HG03139 (cell line): ENCODE measurements at regions not wholly inside any gene's neighbourhood (a gene's known extent, or its start where the extent isn't known, plus 50 kb on each side); places are given as distances from the start of the nearest gene placed in this dataset.

Experiments
- ATAC-seq: cut with Tn5 transposase; IDR thresholded peaks from one replicate; pipeline ENCODE4 v1.9.1; 2021; ENCODE audit not compliant: unreplicated experiment

- ATAC-seq, result no peak
Measured at GRCh38 chr7:47007471-47007870, 574.4 kb downstream of the TNS3 start.

- no peak for ATAC-seq
Measured at GRCh38 chr7:47000561-47000960, 581.4 kb downstream of the TNS3 start.

GRCh38 chr7:46999866-47000265 is 582.0 kb downstream of the TNS3 start:
- ATAC-seq, result no peak

- no peak for ATAC-seq
Measured at GRCh38 chr7:46996972-46997371, 584.9 kb downstream of the TNS3 start.

GRCh38 chr7:46993396-46993795 is 588.5 kb downstream of the TNS3 start:
- ATAC-seq, result no peak

DNA sequence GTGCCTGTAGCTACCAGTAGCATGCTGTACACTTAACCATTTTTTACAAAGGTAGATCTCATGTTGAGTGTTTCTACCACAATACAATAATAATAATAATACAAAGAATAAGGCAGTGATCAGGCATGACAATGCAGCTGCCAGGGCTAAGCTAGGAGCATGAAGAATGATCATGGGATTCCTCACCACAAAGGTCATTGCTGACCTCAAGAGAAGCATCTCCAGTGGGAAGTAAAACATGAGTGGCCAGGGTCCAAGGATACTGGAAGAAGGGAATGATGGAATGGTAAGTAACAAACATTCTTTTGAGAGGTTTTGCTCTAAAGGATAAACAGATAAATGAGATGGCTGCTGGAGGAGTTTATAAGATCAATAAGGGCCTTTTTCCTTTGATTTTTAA is 591.1 kb downstream of the TNS3 start:
- ATAC-seq, result no peak

DNA sequence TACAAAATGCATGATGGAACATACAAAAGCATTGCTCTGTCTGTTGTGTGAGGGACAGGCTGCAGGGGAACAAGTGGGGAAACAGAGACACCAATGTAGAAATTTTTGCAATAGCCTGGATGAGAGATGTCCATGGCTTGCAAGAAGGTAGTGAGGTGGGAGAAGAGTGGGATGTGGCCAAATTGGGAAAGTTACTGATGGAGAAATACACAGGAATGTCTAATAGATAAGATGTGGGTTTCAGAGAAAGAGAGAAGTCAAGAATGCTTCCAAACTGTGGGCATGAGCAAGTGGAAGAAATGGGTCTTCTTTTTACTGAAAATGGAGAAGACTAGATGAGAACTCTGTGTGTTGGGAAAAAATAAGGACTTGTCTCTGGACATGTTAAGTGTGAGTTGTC is 592.7 kb downstream of the TNS3 start:
- no peak for ATAC-seq

- no peak for ATAC-seq
Measured at GRCh38 chr7:46982928-46983327, 599.0 kb downstream of the TNS3 start.

DNA sequence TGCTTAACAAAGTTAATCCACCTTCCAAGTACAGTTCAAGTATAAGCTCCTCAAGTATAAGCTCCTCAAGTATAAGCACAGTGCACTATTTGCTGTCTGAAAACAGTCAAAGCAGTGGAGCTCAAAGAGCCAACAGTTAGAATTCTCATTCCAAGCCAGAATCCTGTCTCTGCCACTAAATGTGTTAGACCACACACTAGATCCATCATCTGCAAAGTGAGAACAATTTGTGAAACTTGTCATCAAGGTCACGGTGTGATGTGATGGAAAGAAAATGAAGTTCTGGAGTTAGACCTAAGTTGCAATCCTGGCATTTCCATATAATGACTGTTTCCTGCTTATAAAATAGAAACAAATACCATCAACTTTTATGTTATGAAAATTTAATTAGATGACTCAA is 602.5 kb downstream of the TNS3 start:
- no peak for ATAC-seq

DNA sequence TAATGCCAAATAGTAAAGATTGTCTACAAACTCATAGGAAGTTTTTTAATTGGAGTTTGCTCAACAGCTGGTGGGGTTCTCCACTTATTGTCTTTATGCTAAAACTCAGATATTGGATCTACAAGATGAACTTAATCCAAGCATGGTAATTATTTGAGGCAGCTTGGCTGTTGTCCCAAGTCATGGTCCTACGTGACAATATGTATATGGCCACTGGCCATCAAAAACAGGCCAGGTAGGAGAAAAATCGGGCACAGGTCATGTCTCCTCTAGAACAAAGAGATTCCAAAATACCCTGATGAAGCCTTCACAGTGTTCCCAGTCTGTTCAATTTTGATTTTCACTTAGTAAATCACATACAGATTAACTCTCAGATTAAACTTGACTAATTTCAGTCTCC is 606.4 kb downstream of the TNS3 start:
- ATAC-seq, result no peak

- no peak for ATAC-seq
Measured at GRCh38 chr7:46972205-46972604, 609.7 kb downstream of the TNS3 start.

GRCh38 chr7:46970476-46970875 is 611.4 kb downstream of the TNS3 start:
- ATAC-seq, result no peak

DNA sequence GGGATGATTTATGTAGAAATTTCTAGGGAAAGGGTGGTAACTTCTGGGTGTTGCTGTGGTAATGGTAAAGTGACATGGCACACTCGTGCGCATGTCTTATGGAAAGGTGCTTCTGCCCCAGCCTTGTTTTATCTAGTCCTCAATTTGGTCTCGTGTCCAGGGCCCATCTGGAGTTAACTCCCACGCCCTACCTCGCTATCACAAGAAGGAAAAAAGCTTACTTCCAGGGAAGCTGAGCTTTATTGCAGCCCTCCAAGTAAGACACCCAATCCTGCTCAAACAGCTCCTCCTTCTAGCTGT is 611.8 kb downstream of the TNS3 start:
- no peak for ATAC-seq

DNA sequence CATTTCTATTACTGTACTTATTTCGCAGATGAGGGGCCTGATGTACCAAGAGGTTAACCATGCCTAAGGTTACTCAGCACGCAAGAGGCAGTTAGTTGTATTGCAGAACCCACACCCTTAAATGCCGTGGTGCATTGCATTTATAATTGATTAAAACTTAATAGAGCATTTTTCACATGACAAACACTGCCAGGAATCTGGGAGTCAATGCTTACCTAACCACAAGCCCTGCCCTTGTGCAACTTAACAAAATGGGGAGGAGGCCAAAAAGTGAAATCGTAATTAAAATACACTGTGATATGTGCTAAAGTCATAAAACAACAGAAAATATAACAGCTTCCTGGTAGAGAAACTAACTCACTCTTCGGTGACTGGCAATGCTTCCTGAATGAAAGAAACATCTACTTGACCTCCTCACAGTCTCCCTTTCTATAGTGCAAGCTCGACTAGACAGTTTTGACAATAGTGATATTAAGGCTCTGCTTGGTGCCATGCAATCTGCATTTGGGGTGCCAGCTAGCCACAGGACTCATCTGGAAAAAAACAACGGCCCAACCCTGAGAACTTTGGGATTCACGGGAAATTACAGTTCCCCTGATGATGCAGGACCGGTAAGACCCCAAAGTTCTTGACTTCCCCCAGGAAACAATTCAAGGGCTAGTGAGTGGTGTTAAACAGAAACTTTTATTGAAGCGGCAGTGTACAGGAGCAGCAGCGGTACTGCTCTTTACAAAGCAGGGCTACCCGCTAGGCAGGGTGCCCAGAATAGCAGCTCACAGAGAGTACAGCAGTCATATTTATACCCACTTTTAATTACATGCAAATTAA is 612.4 kb downstream of the TNS3 start:
- ATAC-seq, result no peak

- no peak for ATAC-seq
Measured at GRCh38 chr7:46968003-46968402, 613.9 kb downstream of the TNS3 start.

DNA sequence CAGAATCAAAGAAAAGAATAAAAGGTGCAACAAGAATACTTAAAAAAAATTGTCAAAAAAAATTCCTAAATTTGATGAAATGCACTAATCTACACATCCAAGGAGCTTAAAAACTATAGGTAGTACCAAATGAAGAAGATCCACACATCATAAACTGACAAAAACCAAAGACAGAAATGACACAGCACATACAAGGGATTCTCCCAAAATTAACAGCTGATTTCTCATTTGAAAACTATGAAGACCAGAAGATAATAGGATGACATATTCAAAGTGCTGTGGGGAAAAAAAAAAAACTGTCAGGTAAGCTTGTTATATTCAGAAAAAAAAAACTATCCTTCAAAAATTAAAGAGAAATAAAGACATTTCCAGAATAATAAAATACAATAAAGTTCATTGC is 618.2 kb downstream of the TNS3 start:
- ATAC-seq, result no peak

DNA sequence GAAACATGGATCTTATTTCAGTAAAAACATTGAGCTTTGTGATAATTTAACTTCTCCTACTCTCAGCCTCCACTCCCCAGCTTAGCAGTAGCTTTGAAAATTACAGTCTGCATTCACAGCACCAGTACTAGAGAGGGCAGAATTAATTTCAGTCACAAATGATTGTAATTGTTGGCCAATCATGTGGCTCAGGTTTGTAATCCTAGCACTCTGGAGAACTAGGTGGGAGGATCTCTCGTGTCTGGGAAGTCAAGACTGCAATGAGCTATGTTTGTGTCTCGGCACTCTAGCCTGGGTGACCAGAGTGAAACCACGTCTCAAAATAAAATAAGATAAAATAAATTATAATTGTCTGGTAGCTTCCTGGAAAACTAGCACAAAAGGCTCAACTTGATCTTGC is 620.9 kb downstream of the TNS3 start:
- no peak for ATAC-seq

DNA sequence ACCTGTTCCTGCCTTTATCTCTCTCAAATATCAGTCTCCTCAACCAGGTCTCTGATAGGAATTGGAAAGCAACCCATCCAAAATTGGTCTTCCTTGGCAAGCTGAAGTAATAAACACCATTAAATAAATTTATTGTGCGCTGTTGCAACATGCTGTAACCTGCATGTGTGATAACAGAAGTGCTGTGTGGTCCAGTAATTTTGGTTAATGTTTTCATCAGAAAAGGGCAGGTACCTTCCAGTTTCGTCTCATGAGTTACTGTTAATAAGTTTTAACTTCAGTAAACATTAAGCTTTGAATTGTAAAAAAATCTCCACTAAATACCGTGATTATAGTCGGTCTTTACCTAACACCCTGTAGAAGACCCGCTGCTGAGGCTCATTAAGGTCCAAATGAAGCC is 624.7 kb downstream of the TNS3 start:
- ATAC-seq, result no peak

DNA sequence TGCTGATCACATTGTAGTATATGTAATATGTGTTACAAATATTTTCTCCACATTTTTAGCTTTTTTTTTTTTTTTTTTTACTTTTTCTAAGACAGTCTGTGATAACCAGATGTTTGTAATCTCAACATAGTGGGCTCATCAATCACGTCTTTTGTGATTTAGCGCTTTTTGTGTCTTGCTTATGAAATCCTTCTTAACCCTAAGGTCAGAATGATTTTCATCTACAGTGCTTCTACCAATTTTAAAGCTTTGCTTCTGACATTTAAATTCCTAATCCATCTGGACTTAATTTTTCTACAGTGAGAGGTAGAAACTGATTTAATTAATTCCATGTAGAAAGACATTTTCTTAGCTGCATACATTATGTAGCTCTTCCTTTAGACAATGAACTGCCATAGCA is 626.4 kb downstream of the TNS3 start:
- ATAC-seq, result no peak

GRCh38 chr7:46954181-46954580 is 627.7 kb downstream of the TNS3 start:
- no peak for ATAC-seq

DNA sequence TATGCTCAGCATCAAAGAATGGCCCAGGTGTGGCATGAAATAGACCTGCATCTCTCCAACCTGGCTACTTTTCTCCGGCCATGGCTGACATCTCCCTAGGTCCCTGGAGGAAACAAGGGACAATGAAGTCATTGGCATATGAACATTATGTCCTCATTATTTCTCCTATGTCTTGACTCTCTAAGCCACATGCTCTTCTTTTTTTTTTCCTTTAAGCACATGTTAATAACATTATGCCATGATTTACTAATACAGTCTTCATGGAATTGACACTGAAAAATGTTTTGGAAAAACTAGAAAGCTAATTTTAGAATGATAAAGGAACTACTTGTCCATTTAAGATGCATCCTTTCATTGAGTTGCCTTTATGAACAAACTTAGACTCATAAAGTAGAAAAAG is 628.9 kb downstream of the TNS3 start:
- no peak for ATAC-seq

DNA sequence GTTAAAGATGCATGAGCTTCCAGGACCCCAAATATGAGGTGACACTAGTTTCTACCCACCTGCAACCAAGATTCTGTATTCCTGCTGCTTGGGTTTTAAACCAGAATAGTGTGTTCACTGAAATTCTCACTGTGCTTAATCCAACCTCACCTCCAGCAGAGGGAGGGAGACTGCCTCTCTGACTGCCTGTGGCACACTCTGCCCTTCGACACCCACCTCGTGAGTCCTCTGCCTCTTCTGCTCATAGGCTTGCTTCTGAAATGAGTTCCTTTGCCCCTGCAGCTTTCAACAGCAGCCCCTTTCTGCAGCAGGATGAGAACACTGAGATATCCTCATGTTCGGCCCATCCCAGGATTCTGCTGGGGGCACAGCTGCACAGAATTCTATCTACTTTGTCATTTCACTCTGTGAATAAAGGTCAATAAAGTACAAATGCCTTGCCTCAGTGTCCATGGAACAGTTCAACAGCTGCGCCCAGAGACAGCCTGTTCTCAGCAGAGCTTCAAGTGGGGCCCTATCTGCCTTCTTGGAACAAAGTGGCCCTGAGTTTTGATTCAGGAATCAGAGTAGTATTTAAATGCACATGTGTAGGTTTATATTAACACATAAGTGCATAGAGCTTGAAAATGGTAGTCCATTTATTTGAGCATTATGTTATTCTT is 632.5 kb downstream of the TNS3 start:
- ATAC-seq, result no peak

DNA sequence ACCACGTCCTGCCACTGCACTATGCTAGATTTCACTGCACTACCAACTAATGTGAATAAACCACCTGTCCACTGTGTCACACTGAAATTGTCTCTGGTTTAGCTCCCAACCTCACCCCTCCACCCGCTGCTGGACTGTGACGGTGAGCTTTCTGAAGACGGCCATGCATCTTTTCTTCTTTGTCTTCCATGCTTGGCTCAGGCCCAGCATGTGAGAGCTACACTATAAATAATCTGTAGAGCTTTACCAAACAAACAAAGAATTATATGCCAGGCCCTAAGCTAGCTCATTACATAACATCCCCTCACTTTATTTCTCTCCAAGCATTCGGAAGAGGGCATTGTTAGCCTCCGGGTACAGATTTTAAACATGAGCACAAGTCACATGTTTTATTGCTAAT is 633.2 kb downstream of the TNS3 start:
- no peak for ATAC-seq
